ENCODE measurements at regions not wholly inside any gene's neighbourhood (a gene's known extent, or its start where the extent isn't known, plus 50 kb on each side); places are given as distances from the start of the nearest gene placed in this dataset.

- TF ChIP-seq GATA3 (IDR thresholded peaks at IDR 0.05; ENCODE audit: low read depth, low read length) (no peak), GATA2 (IDR thresholded peaks at IDR 0.05; ENCODE audit: low read depth, low read length) (no peak)
Measured at GRCh38 chr5:159550951-159551350, 220.7 kb upstream of the IL12B start.

Data from SH-SY5Y (cell line).